HG03342 (cell line): ENCODE measurements at regions not wholly inside any gene's neighbourhood (a gene's known extent, or its start where the extent isn't known, plus 50 kb on each side); places are given as distances from the start of the nearest gene placed in this dataset.
"Not testable (repeated sequence)": the region's sequence is repeated elsewhere in the genome, so short reads cannot be mapped to it uniquely, and the experiment has no call there.

ENCODE experiments used
- ATAC-seq: cut with Tn5 transposase; IDR thresholded peaks from one replicate; pipeline ENCODE4 v1.9.1; 2021; ENCODE audit warnings: mild to moderate bottlenecking, moderate library complexity; ENCODE audit not compliant: unreplicated experiment

- no peak for ATAC-seq
Observed at GRCh38 chr14:96683562-96684289, 113.5 kb upstream of the VRK1 start.

- ATAC-seq: no peak
Observed at GRCh38 chr14:96686126-96686525, 111.1 kb upstream of the VRK1 start.

- no peak for ATAC-seq
Observed at GRCh38 chr14:96688629-96689028, 108.6 kb upstream of the VRK1 start.

- ATAC-seq: no peak
Observed at GRCh38 chr14:96690713-96691383, 106.3 kb upstream of the VRK1 start.

- ATAC-seq: no peak
Observed at GRCh38 chr14:96693252-96693820, 103.8 kb upstream of the VRK1 start.

- no peak for ATAC-seq
Observed at GRCh38 chr14:96693987-96694386, 103.2 kb upstream of the VRK1 start.

GRCh38 chr14:96698960-96699539 is 98.1 kb upstream of the VRK1 start:
- ATAC-seq: no peak

GRCh38 chr14:96699666-96700065 is 97.5 kb upstream of the VRK1 start:
- no peak for ATAC-seq

GRCh38 chr14:96702831-96703230 is 94.4 kb upstream of the VRK1 start:
- no peak for ATAC-seq

- no peak for ATAC-seq
Observed at GRCh38 chr14:96705422-96706092, 91.6 kb upstream of the VRK1 start.

GRCh38 chr14:96706893-96707292 is 90.3 kb upstream of the VRK1 start:
- ATAC-seq: no peak

GRCh38 chr14:96710060-96710666 is 87.0 kb upstream of the VRK1 start:
- no peak for ATAC-seq

- ATAC-seq: no peak
Observed at GRCh38 chr14:96711559-96712267, 85.5 kb upstream of the VRK1 start.

GRCh38 chr14:96713426-96713825 is 83.8 kb upstream of the VRK1 start:
- ATAC-seq: no peak

GRCh38 chr14:96714537-96714936 is 82.6 kb upstream of the VRK1 start:
- not testable (repeated sequence) for ATAC-seq

GRCh38 chr14:96717116-96717515 is 80.1 kb upstream of the VRK1 start:
- no peak for ATAC-seq

GRCh38 chr14:96718407-96718806 is 78.8 kb upstream of the VRK1 start:
- ATAC-seq: no peak

GRCh38 chr14:96720702-96721101 is 76.5 kb upstream of the VRK1 start:
- ATAC-seq: not testable (repeated sequence)

GRCh38 chr14:96722736-96723135 is 74.4 kb upstream of the VRK1 start:
- ATAC-seq: no peak

GRCh38 chr14:96723946-96724345 is 73.2 kb upstream of the VRK1 start:
- no peak for ATAC-seq
